Testis (tissue), 2 donors: ENCODE measurements at regions not wholly inside any gene's neighbourhood (a gene's known extent, or its start where the extent isn't known, plus 50 kb on each side); places are given as distances from the start of the nearest gene placed in this dataset.

ENCODE experiments used
- DNase-seq: peaks from one replicate; pipeline ENCODE4 v3.0.0-alpha.2; 2019
- H3K27ac ChIP-seq, 2 donors: fragments of 200-600 bp; sonication (generic); one replicate each; pipeline ENCODE4 v1.5.1; 2019
- H3K27me3 ChIP-seq: fragments of 200-600 bp; sonication (generic); one replicate; pipeline ENCODE4 v1.5.1; 2019
- H3K36me3 ChIP-seq: fragments of 200-600 bp; sonication (generic); one replicate; pipeline ENCODE4 v1.5.1; 2017; ENCODE audit warnings: low read depth; ENCODE audit errors: missing control alignments
- H3K4me1 ChIP-seq: fragments of 200-600 bp; sonication (generic); one replicate; pipeline ENCODE4 v1.5.1; 2019
- H3K4me3 ChIP-seq, 2 donors: fragments of 200-600 bp; sonication (generic); one replicate each; pipeline ENCODE4 v1.5.1; 2017 to 2019
- H3K9me3 ChIP-seq: fragments of 200-600 bp; sonication (generic); one replicate; pipeline ENCODE4 v1.5.1; 2017
- CTCF ChIP-seq, 3 experiments: fragments of 450-650 bp in 2 of 3; fragments of 200-600 bp in 1 of 3; sonication (generic) in 1 of 3; IDR thresholded peaks; one replicate each; pipeline ENCODE4 v1.5.1; 2016 to 2019; ENCODE audit warnings: antibody characterized with exemption in 3 of 3, mild to moderate bottlenecking in 2 of 3, moderate library complexity in 1 of 3
- POLR2A ChIP-seq: fragments of 450-650 bp; IDR thresholded peaks from one replicate; pipeline ENCODE4 v1.6.1; 2017; ENCODE audit warnings: antibody characterized with exemption, mild to moderate bottlenecking, moderate library complexity
- WGBS, 2 donors: methylation state at CpG; one replicate each; pipeline ENCODE4 v1.1.5; 2018; 5-methylcytosine and 5-hydroxymethylcytosine counted together
- intact Hi-C: fragments of 100-400 bp; cut with DNase I; formaldehyde crosslinking; loops from one replicate; pipeline ENCODE4 v1.15.1; 2023; ENCODE audit warnings: low total_unique reads

GRCh38 chr7:124542476-124542875, 223.1 kb downstream of the GPR37 start:
- no peaks in the 10 kb centered on the region for H3K4me1 ChIP-seq
- no peaks in the 10 kb centered on the region for H3K36me3 ChIP-seq
- H3K9me3 ChIP-seq = no peaks in the 10 kb centered on the region
- H3K4me3 ChIP-seq = no peak overlapping the region
- no peaks in the 10 kb centered on the region for H3K27me3 ChIP-seq
- no peak overlapping the region for H3K27ac ChIP-seq
- WGBS, 2 donors = 91 to 97% methylated on average over 1 of the region's 1 CpG
- no peak for DNase-seq
- intact Hi-C loops = no loop called here
- TF ChIP-seq POLR2A (no peak), CTCF (IDR thresholded peaks at IDR 0.05) (no peak)

- Histone ChIP-seq H3K27ac (no peak overlapping the region), H3K4me1 (no peaks in the 10 kb centered on the region), H3K27me3 (no peaks in the 10 kb centered on the region), H3K4me3 (no peak overlapping the region), H3K9me3 (no peaks in the 10 kb centered on the region), H3K36me3 (no peaks in the 10 kb centered on the region)
- TF ChIP-seq POLR2A (no peak), CTCF (IDR thresholded peaks at IDR 0.05) (no peak)
- WGBS, 2 donors = 58 to 66% methylated on average over 3 of the region's 3 CpGs
- intact Hi-C loops = no loop called here
- no peak for DNase-seq
Measured at GRCh38 chr7:124536156-124536762, 229.3 kb downstream of the GPR37 start.

GRCh38 chr7:124532166-124532565, 233.4 kb downstream of the GPR37 start:
- H3K4me3 ChIP-seq = no peak overlapping the region
- no peaks in the 10 kb centered on the region for H3K4me1 ChIP-seq
- H3K27me3 ChIP-seq = no peaks in the 10 kb centered on the region
- H3K27ac ChIP-seq = no peak overlapping the region
- H3K36me3 ChIP-seq = no peaks in the 10 kb centered on the region
- intact Hi-C loops = no loop called here
- DNase-seq = no peak
- TF ChIP-seq POLR2A (no peak), CTCF (IDR thresholded peaks at IDR 0.05) (no peak)
- H3K9me3 ChIP-seq = no peaks in the 10 kb centered on the region

- Histone ChIP-seq H3K4me3 (no peak overlapping the region), H3K27me3 (no peaks in the 10 kb centered on the region), H3K36me3 (no peaks in the 10 kb centered on the region), H3K9me3 (no peaks in the 10 kb centered on the region), H3K27ac (no peak overlapping the region), H3K4me1 (no peaks in the 10 kb centered on the region)
- no peak for DNase-seq
- intact Hi-C loops = no loop called here
- TF ChIP-seq CTCF (IDR thresholded peaks at IDR 0.05) = no peak
- no peak for TF ChIP-seq POLR2A
Measured at GRCh38 chr7:124516911-124517310, 248.7 kb downstream of the GPR37 start.

- H3K36me3 ChIP-seq = no peaks in the 10 kb centered on the region
- H3K9me3 ChIP-seq = no peaks in the 10 kb centered on the region
- TF ChIP-seq POLR2A (no peak), CTCF (IDR thresholded peaks at IDR 0.05) (no peak)
- WGBS, 2 donors = 28 to 50% methylated on average over 4 of the region's 4 CpGs
- no peaks in the 10 kb centered on the region for H3K27me3 ChIP-seq
- intact Hi-C loops = no loop called here
- H3K4me3 ChIP-seq = no peak overlapping the region
- DNase-seq = no peak
- no peaks in the 10 kb centered on the region for H3K4me1 ChIP-seq
- peak overlapping the region in 1 of 2 donors; percentile 50 for H3K27ac ChIP-seq
Measured at GRCh38 chr7:124515106-124515830, 250.3 kb downstream of the GPR37 start.
